Esophagus squamous epithelium (tissue), 5 donors: ENCODE measurements at regions not wholly inside any gene's neighbourhood (a gene's known extent, or its start where the extent isn't known, plus 50 kb on each side); places are given as distances from the start of the nearest gene placed in this dataset.

Source experiments
- DNase-seq: peaks from one replicate; lab custom pipeline; 2025; lab: John Stamatoyannopoulos, UW
- H3K27ac ChIP-seq, 4 donors: fragments of 200-600 bp; sonication (generic); one replicate each; pipeline ENCODE4 v1.5.1; 2016 to 2019; ENCODE audit warnings: mild to moderate bottlenecking in 1 of 4
- H3K27me3 ChIP-seq, 4 donors: fragments of 200-600 bp; sonication (generic); 1 replicate in 3 of 4; 2 replicates in 1 of 4; pipeline versions ENCODE4 v1.5.1 to v1.6.0; 2017 to 2021; ENCODE audit warnings: antibody characterized with exemption in 1 of 4
- H3K36me3 ChIP-seq, 3 donors: fragments of 200-600 bp; sonication (generic); one replicate each; pipeline ENCODE4 v1.5.1; 2016 to 2019
- H3K4me1 ChIP-seq, 3 donors: fragments of 200-600 bp; sonication (generic); one replicate each; pipeline ENCODE4 v1.5.1; 2017 to 2019
- H3K4me3 ChIP-seq, 4 donors: fragments of 200-600 bp; sonication (generic); 1 replicate in 3 of 4; 2 replicates in 1 of 4; pipeline ENCODE4 v1.5.1; 2016 to 2019; ENCODE audit warnings: mild to moderate bottlenecking in 2 of 4, moderate library complexity in 1 of 4
- H3K9me3 ChIP-seq, 3 donors: fragments of 200-600 bp; sonication (generic); one replicate each; pipeline ENCODE4 v1.5.1; 2016 to 2019
- POLR2A ChIP-seq, 4 donors: fragments of 450-650 bp; IDR thresholded peaks; one replicate each; pipeline ENCODE4 v1.6.1; 2017; ENCODE audit warnings: antibody characterized with exemption in 4 of 4, mild to moderate bottlenecking in 4 of 4, moderate library complexity in 3 of 4
- WGBS, 2 donors: methylation state at CpG; one replicate each; pipeline ENCODE4 v1.1.5; 2018; 5-methylcytosine and 5-hydroxymethylcytosine counted together
- intact Hi-C: fragments of 100-400 bp; cut with DNase I; formaldehyde crosslinking; loops from one replicate; pipeline ENCODE4 v1.15.0; 2022
- TF ChIP-seq, protein P1 (sequence below), 6 experiments: fragments of 450-650 bp in 4 of 6; fragments of 200-600 bp in 2 of 6; sonication (generic) in 2 of 6; IDR thresholded peaks; one replicate each; pipeline ENCODE4 v1.5.1; 2016 to 2019; ENCODE audit warnings: antibody characterized with exemption in 6 of 6, mild to moderate bottlenecking in 4 of 6, moderate library complexity in 4 of 6
- donor health status: DM: yes; HTN: yes; CAD: no.

DNA sequence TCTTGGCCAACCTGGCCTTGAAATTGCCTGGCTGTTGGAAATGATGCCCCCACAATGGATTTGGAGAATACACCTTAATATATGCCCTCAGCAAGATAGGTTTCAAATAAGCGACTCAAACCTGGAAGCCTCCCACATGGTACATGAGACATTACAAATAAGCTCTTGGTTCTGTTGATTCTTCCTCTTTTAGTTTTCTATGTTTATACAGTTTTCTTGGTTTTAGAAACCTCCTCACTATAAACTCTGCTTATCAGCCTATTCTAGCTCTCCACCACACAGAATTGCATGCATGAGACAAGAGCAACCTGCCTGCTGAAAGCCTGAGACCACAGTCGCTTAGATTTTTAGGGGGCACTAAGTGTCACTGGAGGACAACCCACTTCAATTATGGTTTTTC is 108.8 kb upstream of the PREP start:
- no peak overlapping the region for H3K4me3 ChIP-seq
- peaks cover 0 to 12% (median 3%) of the 10 kb centered on the region in 3 donors for H3K4me1 ChIP-seq
- intact Hi-C loops: no loop called here
- no peak overlapping the region for H3K27ac ChIP-seq
- 89 to 94% methylated on average over 2 of the region's 2 CpGs for WGBS, 2 donors
- DNase-seq: no peak
- H3K9me3 ChIP-seq: no peaks in the 10 kb centered on the region
- TF ChIP-seq, protein P1, sequence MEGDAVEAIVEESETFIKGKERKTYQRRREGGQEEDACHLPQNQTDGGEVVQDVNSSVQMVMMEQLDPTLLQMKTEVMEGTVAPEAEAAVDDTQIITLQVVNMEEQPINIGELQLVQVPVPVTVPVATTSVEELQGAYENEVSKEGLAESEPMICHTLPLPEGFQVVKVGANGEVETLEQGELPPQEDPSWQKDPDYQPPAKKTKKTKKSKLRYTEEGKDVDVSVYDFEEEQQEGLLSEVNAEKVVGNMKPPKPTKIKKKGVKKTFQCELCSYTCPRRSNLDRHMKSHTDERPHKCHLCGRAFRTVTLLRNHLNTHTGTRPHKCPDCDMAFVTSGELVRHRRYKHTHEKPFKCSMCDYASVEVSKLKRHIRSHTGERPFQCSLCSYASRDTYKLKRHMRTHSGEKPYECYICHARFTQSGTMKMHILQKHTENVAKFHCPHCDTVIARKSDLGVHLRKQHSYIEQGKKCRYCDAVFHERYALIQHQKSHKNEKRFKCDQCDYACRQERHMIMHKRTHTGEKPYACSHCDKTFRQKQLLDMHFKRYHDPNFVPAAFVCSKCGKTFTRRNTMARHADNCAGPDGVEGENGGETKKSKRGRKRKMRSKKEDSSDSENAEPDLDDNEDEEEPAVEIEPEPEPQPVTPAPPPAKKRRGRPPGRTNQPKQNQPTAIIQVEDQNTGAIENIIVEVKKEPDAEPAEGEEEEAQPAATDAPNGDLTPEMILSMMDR (IDR thresholded peaks at IDR 0.05): no peak
- TF ChIP-seq POLR2A (IDR thresholded peaks at IDR 0.05): no peak
- H3K36me3 ChIP-seq: no peaks in the 10 kb centered on the region
- no peaks in the 10 kb centered on the region for H3K27me3 ChIP-seq

DNA sequence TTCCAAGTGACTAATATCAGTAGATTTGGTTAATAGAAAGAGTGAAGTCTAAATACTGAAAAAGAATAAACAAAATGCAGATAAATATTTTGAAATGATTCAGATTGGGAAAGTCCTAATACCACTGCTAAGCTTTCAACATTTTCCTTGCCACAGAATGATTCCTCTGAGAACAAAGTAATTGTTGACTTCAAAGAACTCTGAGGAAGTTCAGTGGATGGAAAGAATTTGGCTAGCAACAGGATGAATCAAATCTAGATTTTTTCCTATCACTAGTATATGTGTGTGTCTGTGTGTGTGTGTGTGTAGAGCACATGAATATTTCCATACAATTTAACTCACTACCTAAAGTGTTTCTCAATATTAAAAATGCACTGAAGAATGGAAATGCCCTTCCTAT is 107.9 kb upstream of the PREP start:
- Histone ChIP-seq H3K36me3 (no peaks in the 10 kb centered on the region), H3K9me3 (no peaks in the 10 kb centered on the region), H3K27ac (no peak overlapping the region), H3K4me3 (no peak overlapping the region), H3K27me3 (no peaks in the 10 kb centered on the region), H3K4me1 (peaks cover 0 to 12% (median 3%) of the 10 kb centered on the region in 3 donors)
- intact Hi-C loops: no loop called here
- TF ChIP-seq POLR2A (IDR thresholded peaks at IDR 0.05): no peak
- TF ChIP-seq, protein P1 (IDR thresholded peaks at IDR 0.05): no peak
- no peak for DNase-seq

DNA sequence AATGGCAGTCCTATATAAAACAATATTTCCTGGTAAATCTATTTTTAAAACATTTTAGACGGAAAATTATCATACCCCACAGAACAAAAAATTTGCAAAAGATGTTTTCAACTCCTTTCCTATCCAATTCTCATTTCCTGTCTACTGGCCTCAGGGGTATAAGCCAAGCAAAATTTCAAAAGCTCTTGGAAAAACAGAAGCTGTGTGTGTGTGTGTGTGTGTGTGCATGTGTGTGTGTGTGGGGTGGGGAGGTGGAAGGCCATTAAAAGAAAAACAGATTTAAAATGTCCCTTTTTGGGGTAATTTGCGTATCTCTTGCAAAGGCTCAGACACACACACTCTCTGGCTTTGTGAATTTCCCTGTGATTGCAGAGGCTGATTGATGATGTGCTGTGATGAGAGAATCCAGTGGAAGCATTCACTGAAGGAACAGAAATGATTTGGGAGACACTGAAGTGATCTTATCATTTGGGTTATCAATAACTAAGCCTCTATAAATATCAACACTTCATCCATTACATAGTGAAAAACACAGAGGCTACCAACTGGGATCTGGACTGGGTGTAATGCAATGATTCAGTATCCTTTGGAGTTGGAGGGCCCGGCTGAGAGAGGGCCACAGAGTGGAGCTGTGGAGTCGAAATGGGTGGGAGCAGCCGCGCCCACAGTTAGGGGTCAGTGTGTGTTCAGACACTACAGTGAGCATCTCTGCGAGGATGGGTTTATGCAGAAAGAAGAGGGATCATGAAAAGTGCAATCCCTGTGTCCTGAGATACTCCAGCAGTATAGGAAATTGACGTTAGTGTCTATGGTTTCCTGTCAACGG is 106.8 kb upstream of the PREP start:
- peaks cover 0 to 12% (median 3%) of the 10 kb centered on the region in 3 donors for H3K4me1 ChIP-seq
- H3K36me3 ChIP-seq: no peaks in the 10 kb centered on the region
- DNase-seq: no peak
- H3K9me3 ChIP-seq: no peaks in the 10 kb centered on the region
- H3K27me3 ChIP-seq: no peaks in the 10 kb centered on the region
- TF ChIP-seq, protein P1 (IDR thresholded peaks at IDR 0.05): no peak
- no peak for TF ChIP-seq POLR2A (IDR thresholded peaks at IDR 0.05)
- peak overlapping the region in 1 of 4 donors; percentile 2 for H3K27ac ChIP-seq
- intact Hi-C loops: no loop called here
- 57 to 60% methylated on average over 9 of the region's 9 CpGs for WGBS, 2 donors
- no peak overlapping the region for H3K4me3 ChIP-seq

DNA sequence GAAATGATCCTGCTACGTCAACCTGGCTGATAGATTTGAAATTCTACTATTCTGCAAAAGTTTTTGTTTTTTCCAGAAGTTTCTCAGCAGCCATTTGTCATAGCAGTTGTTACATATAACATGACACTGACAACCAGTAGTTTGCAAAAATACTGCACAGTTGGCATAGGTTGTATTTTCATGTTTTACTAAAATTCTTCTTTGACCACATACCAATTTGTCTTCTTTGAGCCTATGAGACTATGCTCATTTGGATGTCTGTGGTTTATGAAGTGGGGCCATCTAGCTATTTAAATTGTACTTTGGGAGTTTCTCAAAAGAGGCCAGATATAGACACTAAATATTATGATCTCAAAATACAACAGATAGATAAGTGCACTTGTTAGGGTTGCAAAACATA is 104.9 kb upstream of the PREP start:
- Histone ChIP-seq H3K4me1 (peaks cover 0 to 15% (median 3%) of the 10 kb centered on the region in 3 donors), H3K4me3 (no peak overlapping the region), H3K27me3 (no peaks in the 10 kb centered on the region), H3K36me3 (no peaks in the 10 kb centered on the region), H3K9me3 (no peaks in the 10 kb centered on the region), H3K27ac (no peak overlapping the region)
- TF ChIP-seq POLR2A (IDR thresholded peaks at IDR 0.05): no peak
- TF ChIP-seq, protein P1 (IDR thresholded peaks at IDR 0.05): no peak
- 94 to 95% methylated on average over 1 of the region's 1 CpG for WGBS, 2 donors
- intact Hi-C loops: no loop called here
- DNase-seq: no peak

DNA sequence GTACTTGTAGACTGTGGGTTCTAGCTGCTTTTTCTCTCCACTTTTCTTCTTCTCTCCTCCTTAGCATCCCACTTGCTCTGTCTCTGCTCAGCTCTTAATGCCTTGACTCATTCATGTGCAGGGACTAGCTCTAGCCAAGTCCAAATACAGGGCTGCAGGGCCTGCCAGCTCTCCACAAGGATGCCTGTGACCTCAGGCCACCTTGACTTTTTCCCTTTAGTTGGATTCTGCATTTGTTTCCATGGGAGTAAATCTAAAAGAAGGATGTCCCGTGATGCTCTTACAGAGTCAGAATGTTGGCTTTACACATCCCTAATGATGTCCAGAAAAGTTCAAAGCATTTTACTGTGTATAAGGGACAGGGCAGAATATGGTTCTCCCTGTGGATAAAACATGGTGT is 101.8 kb upstream of the PREP start:
- no peaks in the 10 kb centered on the region for H3K36me3 ChIP-seq
- WGBS, 2 donors: 82 to 100% methylated on average over 1 of the region's 1 CpG
- intact Hi-C loops: no loop called here
- no peak for DNase-seq
- H3K27ac ChIP-seq: no peak overlapping the region
- no peaks in the 10 kb centered on the region for H3K27me3 ChIP-seq
- no peak overlapping the region for H3K4me3 ChIP-seq
- H3K4me1 ChIP-seq: peaks cover 0 to 6% (median 0%) of the 10 kb centered on the region in 3 donors
- TF ChIP-seq, protein P1 (IDR thresholded peaks at IDR 0.05): no peak
- no peak for TF ChIP-seq POLR2A (IDR thresholded peaks at IDR 0.05)
- no peaks in the 10 kb centered on the region for H3K9me3 ChIP-seq
